MM.1S (cell line): ENCODE measurements at regions not wholly inside any gene's neighbourhood (a gene's known extent, or its start where the extent isn't known, plus 50 kb on each side); places are given as distances from the start of the nearest gene placed in this dataset.

Experiments
- CTCF ChIP-seq: fragments of 300-600 bp; sonication (generic); IDR thresholded peaks from 2 replicates; pipeline ENCODE4 v1.5.1; 2016; ENCODE audit warnings: antibody characterized with exemption, low read length, mixed read lengths
- EZH2 ChIP-seq: fragments of 300-600 bp; sonication (generic); optimal IDR thresholded peaks from 2 replicates; pipeline ENCODE3; 2017; ENCODE audit warnings: low read depth, mild to moderate bottlenecking, antibody characterized with exemption, low read length, mixed read lengths

- TF ChIP-seq CTCF (no peak), EZH2 (no peak)
These were observed 216.3 kb upstream of the TLE3 start for GRCh38 chr15:70314018-70314354.
